ENCODE measurements at regions not wholly inside any gene's neighbourhood (a gene's known extent, or its start where the extent isn't known, plus 50 kb on each side); places are given as distances from the start of the nearest gene placed in this dataset.

DNA sequence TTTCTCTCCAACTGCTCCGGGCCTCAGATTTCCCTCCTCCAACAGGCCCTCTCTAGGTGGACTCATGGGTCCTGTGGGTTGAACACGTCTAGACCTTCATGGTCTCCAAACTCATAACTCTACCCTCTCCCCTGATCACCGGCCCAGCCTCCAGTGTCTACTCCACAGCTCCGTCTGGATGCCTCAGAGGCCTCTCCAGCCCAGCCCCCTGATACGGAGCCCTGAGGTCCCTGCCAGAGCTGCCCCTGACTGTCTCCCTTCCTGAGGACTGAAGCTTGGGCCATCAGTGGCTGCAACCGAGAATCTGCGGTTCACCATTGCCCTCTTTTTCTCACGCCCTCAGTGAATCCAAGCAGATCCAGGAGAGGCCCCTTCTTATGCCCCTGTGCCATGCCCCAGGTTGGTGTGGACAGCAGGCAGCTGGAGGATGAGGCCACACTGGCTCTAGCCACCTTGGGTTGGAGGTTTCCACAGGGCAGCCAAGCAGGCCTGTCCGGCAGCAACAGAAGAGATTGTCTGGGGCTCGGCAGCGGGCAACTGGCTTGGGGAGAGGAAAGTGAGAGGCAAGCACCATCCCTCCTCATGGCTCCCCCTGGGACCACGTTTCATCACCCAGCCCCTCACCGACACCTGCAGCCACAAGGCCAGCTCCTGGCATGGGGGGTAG lies 104.6 kb upstream of the FGF3 start:
- TF ChIP-seq ELF4 (IDR thresholded peaks at IDR 0.05) (no peak), FOXM1 (IDR thresholded peaks at IDR 0.05; ENCODE audit: borderline replicate concordance) (no peak), TARDBP (IDR thresholded peaks at IDR 0.05) (no peak), L3MBTL2 (conservative IDR thresholded peaks at IDR 0.05) (no peak), ARNT (IDR thresholded peaks at IDR 0.05) (no peak)
